OCI-LY3 (cell line): ENCODE measurements at regions not wholly inside any gene's neighbourhood (a gene's known extent, or its start where the extent isn't known, plus 50 kb on each side); places are given as distances from the start of the nearest gene placed in this dataset.

Experiments
- H2AFZ ChIP-seq: fragments of 200-600, 300-600 bp; shearing (Covaris generic); 2 replicates; pipeline ENCODE4 v1.6.0; 2014; ENCODE audit warnings: antibody characterized with exemption, low read depth, low read length
- H3K27ac ChIP-seq: fragments of 200-600, 300-600 bp; sonication (generic); 2 replicates; pipeline ENCODE4 v1.5.1; 2014; ENCODE audit warnings: mild to moderate bottlenecking, low read length, moderate library complexity, mixed read lengths
- H3K27me3 ChIP-seq: fragments of 200-600, 300-600 bp; sonication (generic); 2 replicates; pipeline ENCODE4 v1.6.1; 2014; ENCODE audit warnings: low read depth, low read length, mixed read lengths
- H3K36me3 ChIP-seq: fragments of 200-600, 300-600 bp; sonication (generic); replicated peaks from 2 replicates; pipeline ENCODE3; 2014; ENCODE audit warnings: low read depth, low read length, mixed read lengths
- H3K4me1 ChIP-seq: fragments of 300-600, 200-600 bp; sonication (generic); 2 replicates; pipeline ENCODE4 v1.6.1; 2014; ENCODE audit warnings: low read length, mixed read lengths
- H3K4me2 ChIP-seq: fragments of 200-600, 300-600 bp; sonication (generic); 2 replicates; pipeline ENCODE4 v1.6.1; 2014; ENCODE audit warnings: low read length, mixed read lengths
- H3K4me3 ChIP-seq: fragments of 300-600, 200-600 bp; sonication (generic); 2 replicates; pipeline ENCODE4 v1.5.1; 2014; ENCODE audit warnings: antibody characterized with exemption, mild to moderate bottlenecking, low read length, moderate library complexity
- H3K79me2 ChIP-seq: fragments of 300-600, 200-600 bp; shearing (Covaris generic); 2 replicates; pipeline ENCODE4 v1.6.1; 2014; ENCODE audit warnings: mild to moderate bottlenecking, low read length, mixed read lengths
- H3K9ac ChIP-seq: fragments of 300-600, 200-600 bp; shearing (Covaris generic); 2 replicates; pipeline ENCODE4 v1.6.0; 2014; ENCODE audit warnings: mild to moderate bottlenecking, low read length, moderate library complexity
- H3K9me3 ChIP-seq: fragments of 200-600, 300-600 bp; shearing (Covaris generic); 2 replicates; pipeline ENCODE4 v1.6.1; 2014; ENCODE audit warnings: low read length, mixed read lengths; ENCODE audit not compliant: insufficient read depth
- H4K20me1 ChIP-seq: fragments of 200-600, 300-600 bp; sonication (generic); 2 replicates; pipeline ENCODE4 v1.6.1; 2016; ENCODE audit warnings: low read length, mixed read lengths; ENCODE audit not compliant: insufficient read depth
- CTCF ChIP-seq: fragments of 200-600, 300-600 bp; sonication (generic); IDR thresholded peaks from 2 replicates; pipeline ENCODE4 v1.5.1; 2014; ENCODE audit warnings: antibody characterized with exemption, low read length, low read depth
- EZH2phosphoT487 ChIP-seq: fragments of 200-600 bp; shearing (Covaris generic); IDR thresholded peaks from 2 replicates; pipeline ENCODE4 v1.6.1; 2018; ENCODE audit warnings: antibody characterized with exemption, mixed run types, low read depth

GRCh38 chr3:103306104-103306503, 871.3 kb downstream of the ZPLD1 start:
- Histone ChIP-seq H2AFZ (no peak overlapping the region), H3K4me3 (no peak overlapping the region), H3K9ac (no peak overlapping the region), H3K27ac (no peak overlapping the region), H3K79me2 (no peaks in the 10 kb centered on the region), H3K36me3 (no peaks in the 10 kb centered on the region), H3K9me3 (no peaks in the 10 kb centered on the region), H3K4me2 (no peak overlapping the region), H4K20me1 (no peaks in the 10 kb centered on the region), H3K27me3 (no peaks in the 10 kb centered on the region), H3K4me1 (no peaks in the 10 kb centered on the region)
- TF ChIP-seq EZH2phosphoT487 (no peak), CTCF (no peak)

- H3K27ac ChIP-seq = no peak overlapping the region
- no peaks in the 10 kb centered on the region for H3K9me3 ChIP-seq
- no peak overlapping the region for H3K4me3 ChIP-seq
- H3K36me3 ChIP-seq = no peaks in the 10 kb centered on the region
- no peaks in the 10 kb centered on the region for H4K20me1 ChIP-seq
- TF ChIP-seq CTCF = no peak
- no peak overlapping the region for H3K4me2 ChIP-seq
- H3K9ac ChIP-seq = no peak overlapping the region
- no peaks in the 10 kb centered on the region for H3K27me3 ChIP-seq
- no peaks in the 10 kb centered on the region for H3K4me1 ChIP-seq
- H3K79me2 ChIP-seq = no peaks in the 10 kb centered on the region
- H2AFZ ChIP-seq = peak overlapping the region; percentile 36; the same call in 1 of the 2 replicates
These were observed 874.1 kb downstream of the ZPLD1 start for GRCh38 chr3:103308921-103309320.

GRCh38 chr3:103319912-103320311, 885.1 kb downstream of the ZPLD1 start:
- H4K20me1 ChIP-seq = no peaks in the 10 kb centered on the region
- no peak overlapping the region for H3K27ac ChIP-seq
- H2AFZ ChIP-seq = no peak overlapping the region
- H3K9me3 ChIP-seq = no peaks in the 10 kb centered on the region; the same call in 1 of the 2 replicates
- no peak overlapping the region for H3K4me2 ChIP-seq
- H3K4me3 ChIP-seq = no peak overlapping the region
- TF ChIP-seq EZH2phosphoT487 (no peak), CTCF (no peak)
- no peak overlapping the region for H3K9ac ChIP-seq
- no peaks in the 10 kb centered on the region for H3K27me3 ChIP-seq
- H3K36me3 ChIP-seq = no peaks in the 10 kb centered on the region
- H3K79me2 ChIP-seq = no peaks in the 10 kb centered on the region
- no peaks in the 10 kb centered on the region for H3K4me1 ChIP-seq

- Histone ChIP-seq H3K4me2 (no peak overlapping the region), H3K9ac (no peak overlapping the region), H3K79me2 (no peaks in the 10 kb centered on the region), H3K4me1 (no peaks in the 10 kb centered on the region), H3K27ac (no peak overlapping the region), H3K36me3 (no peaks in the 10 kb centered on the region), H3K9me3 (no peaks in the 10 kb centered on the region), H3K27me3 (no peaks in the 10 kb centered on the region), H2AFZ (no peak overlapping the region), H3K4me3 (no peak overlapping the region), H4K20me1 (no peaks in the 10 kb centered on the region)
- TF ChIP-seq EZH2phosphoT487 (no peak), CTCF (no peak)
These were observed 902.5 kb downstream of the ZPLD1 start for GRCh38 chr3:103337179-103337845.
